HG03103 (cell line): ENCODE measurements at regions not wholly inside any gene's neighbourhood (a gene's known extent, or its start where the extent isn't known, plus 50 kb on each side); places are given as distances from the start of the nearest gene placed in this dataset.
"Not testable (repeated sequence)": the region's sequence is repeated elsewhere in the genome, so short reads cannot be mapped to it uniquely, and the experiment has no call there.

Source experiments
- ATAC-seq: cut with Tn5 transposase; IDR thresholded peaks from one replicate; pipeline ENCODE4 v1.9.1; 2021; ENCODE audit warnings: low read depth; ENCODE audit not compliant: unreplicated experiment

DNA sequence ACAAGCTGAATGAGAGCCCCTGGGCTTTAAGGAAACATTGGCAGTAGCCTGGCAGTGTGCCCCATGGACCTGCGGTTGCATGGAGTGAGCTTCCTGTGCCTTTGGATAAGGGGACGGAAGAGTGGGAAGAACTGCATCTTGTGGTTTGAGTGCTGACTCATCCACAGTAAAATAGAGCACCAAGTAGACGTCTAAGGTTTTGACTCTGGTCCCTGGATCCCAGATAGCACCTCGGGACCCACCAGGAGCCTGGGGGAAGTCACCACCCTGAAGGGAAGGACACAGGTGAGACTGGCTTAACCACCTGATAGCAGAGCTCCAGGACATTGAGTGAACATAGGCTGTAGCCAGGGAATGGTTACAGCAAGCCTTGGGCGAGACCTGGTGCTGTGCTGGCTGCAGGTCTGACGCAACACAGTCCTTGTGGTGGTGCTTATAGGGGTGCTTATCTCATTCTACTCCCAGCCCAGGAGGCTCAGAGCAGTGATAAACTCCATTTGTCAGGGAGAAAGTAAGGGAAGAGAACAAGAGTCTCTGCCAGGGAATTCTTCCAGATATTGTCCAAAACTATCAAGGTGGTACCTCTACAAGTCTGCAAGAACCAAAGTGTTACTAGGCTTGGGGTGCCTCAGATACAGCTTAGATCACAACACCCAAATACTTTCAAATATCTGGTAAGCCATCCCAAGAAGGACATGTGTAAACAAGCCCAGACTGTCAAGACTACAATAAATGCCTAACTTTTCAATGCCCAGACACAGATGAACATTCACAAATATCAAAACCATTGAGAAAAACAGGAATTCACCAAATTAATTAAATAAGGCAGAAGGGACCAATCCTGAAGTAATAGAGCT is 123.6 kb upstream of the TET2 start:
- no peak for ATAC-seq

GRCh38 chr4:105023668-105024055 is 123.0 kb upstream of the TET2 start:
- no peak for ATAC-seq

- ATAC-seq: no peak
These were observed 121.2 kb upstream of the TET2 start for GRCh38 chr4:105025263-105026017.

DNA sequence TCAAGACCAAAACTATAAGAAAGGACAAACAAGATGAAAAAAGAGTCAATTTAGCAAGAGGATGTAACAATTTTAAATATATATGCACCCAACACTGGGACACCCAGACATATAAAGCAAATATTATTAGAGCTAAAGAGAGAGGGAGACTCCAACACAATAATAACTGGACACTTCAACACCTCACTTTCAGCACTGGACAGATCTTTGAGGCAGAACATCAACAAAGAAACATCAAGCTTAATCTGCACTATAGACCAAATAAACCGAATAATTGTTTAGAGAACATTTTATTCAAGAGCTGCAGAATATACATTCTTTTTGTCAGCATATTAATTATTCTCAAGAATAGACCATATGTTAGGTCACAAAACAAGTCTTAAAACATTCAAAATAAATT is 109.7 kb upstream of the TET2 start:
- no peak for ATAC-seq

GRCh38 chr4:105042451-105042850 is 104.2 kb upstream of the TET2 start:
- no peak for ATAC-seq

DNA sequence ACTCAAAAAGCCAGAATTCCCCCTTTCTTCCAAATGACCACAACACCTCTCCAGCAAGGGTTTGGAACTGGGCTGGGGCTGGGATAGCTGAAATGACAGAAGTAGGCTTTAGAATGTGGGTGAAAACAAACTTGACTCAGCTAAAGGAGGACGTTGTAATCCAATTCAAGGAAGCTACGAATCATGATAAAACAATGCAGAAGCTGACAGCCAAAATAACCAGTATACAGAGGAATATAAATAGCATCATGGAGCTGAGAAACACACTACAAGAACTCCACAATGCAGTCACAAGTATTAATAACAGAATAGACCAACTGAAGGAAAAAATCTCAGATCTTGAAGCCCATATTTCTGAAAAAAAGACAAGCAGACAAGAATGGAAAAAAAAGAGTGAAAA is 95.8 kb upstream of the TET2 start:
- ATAC-seq: no peak

GRCh38 chr4:105057370-105058105 is 89.1 kb upstream of the TET2 start:
- no peak for ATAC-seq

DNA sequence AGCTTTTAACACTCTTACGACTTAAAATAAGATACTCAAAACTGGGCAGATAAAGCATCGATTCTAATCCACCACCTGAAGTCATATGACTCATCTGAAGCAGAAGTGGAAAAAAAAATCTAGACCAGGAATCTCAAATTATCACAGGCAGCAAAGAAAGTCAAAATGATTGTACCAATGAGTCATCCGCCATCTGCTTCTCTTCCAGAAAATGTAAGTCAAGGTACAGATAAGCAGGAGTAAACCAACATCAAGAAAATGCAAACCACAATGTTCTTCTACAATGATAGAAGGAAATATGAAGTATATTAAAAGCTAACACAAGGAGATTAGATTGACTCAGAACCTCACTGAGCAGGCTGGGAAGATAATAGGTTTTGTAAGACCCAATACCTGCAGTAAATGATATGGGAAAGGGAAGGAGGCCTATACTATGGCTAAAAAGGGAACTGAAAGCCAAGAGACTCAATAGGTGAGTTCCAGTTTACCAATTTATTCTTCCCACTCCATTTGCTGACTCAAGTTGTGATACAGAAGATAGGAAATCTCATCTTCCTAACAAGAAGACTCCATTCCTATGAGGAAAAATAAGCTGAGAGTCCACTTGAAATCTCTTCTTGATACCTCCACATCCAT is 88.4 kb upstream of the TET2 start:
- no peak for ATAC-seq

DNA sequence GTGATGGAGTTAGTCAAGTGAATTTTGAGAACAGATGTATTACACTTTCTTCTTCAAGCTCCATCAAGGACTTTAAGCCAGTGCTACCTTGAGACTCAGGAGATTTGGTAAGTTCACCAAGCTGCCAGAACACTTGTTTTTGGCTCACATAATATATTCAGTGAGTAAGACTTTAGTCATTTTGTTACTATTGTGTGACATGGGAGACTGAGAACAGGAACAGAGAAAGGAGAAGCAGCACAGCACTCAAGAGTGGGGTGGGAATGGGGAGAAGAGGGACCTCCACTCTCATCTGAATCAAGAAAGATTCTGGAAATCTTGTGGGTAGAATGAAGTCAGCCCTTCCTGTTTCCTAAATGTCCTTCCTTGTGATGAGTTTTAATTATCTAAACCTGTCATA is 87.3 kb upstream of the TET2 start:
- ATAC-seq: peak; percentile 20

GRCh38 chr4:105060628-105061027 is 86.0 kb upstream of the TET2 start:
- ATAC-seq: peak; percentile 85

DNA sequence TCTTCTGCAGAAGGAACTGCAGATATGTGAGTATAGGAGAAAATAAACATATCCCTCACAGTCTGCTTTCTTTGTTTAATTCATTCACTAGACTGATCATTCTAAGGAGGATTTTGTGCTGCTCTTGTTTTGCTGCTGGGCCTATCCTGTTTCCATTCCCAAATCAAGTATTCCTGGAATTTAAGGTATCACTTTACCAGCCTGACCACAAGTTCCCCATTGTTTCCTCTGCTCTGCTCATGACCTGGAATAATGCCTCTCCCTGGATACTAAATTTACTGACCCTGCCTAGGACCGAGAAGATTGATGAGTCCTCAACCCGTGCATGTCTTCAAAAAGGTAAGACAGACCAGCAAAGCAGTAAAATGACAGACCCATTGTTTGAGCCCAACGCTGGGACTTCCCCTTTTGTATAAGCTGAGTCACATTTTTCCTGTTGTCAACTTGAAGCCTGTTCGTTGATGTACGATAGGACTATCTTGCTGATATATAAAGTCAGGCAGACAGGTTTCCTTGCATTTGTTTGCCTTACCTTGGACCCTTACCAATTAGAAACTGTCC is 85.5 kb upstream of the TET2 start:
- ATAC-seq: peak; percentile 31

DNA sequence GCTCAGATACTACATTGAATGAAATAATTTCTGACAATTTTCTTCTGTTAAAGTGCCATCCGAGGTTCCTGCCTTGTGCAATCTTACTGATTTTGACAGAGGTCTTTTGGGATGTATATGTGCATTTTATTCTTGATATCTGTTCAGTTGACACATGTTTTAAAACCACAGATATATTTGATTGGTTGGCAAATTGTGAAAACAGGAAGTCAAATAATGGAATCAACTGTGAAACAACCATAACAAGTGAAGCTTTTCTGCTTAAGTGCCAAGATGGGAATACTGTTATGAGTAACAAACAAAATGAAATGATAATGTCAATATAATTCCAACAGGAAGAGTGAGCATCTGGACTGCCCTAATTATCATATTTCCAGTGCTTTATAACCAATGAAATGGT is 84.9 kb upstream of the TET2 start:
- no peak for ATAC-seq

GRCh38 chr4:105066401-105066800 is 80.3 kb upstream of the TET2 start:
- ATAC-seq: no peak

- no peak for ATAC-seq
These were observed 79.2 kb upstream of the TET2 start for GRCh38 chr4:105067431-105067830.

DNA sequence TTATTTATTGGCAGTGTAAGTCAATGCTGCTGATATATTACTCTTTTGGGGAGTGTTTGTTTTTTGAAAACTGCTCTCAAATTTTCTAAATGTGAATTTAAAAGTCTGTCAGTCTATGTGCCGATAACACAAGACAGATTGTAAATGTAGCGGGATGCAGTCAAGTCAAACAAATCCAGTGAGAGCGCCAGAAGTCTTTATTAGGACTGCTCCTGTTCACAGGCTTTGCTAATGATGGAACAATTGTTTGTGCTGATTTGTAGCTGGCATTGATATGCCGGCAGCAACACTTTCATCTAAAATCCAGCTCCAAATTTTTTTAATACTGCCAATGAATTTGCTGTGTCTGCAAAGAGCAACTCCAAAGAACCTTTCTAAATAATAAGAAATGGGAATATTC is 78.7 kb upstream of the TET2 start:
- ATAC-seq: no peak

DNA sequence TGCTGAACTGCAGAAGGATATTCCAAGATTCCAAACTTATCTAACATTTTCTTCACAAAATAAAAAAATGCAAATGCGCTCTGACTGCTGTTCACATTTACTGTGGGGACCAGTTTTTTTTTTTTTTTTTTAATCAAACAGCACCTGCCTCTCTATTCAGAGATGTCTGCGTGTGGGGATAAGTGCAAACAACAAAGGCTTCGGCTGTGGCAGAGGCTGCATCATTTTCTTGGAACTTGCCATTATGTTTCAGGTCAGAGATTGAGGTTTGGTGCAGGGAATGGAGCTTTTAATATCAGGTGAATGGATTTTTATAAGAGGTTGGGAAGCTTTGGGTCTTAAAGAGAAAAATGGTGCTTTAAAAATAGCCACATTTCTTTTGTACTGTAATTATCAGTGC is 78.2 kb upstream of the TET2 start:
- no peak for ATAC-seq

DNA sequence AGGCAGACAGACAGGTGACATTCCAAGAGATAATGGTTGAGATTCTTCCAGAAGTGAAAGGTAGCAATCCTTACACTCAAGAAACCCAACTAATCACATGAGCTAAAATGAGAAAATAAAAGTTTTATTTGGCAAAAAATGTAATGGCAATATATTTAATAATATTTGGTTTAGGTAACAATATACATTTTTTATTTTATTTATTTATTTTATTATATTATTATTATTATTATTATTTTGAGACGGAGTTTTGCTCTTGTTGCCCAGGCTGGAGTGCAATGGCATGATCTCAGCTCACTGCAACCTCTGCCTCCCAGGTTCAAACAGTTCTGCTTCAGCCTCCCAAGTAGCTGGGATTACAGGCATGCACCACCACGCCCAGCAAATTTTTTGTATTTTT is 74.6 kb upstream of the TET2 start:
- not testable (repeated sequence) for ATAC-seq

- no peak for ATAC-seq
These were observed 72.6 kb upstream of the TET2 start for GRCh38 chr4:105074097-105074496.

DNA sequence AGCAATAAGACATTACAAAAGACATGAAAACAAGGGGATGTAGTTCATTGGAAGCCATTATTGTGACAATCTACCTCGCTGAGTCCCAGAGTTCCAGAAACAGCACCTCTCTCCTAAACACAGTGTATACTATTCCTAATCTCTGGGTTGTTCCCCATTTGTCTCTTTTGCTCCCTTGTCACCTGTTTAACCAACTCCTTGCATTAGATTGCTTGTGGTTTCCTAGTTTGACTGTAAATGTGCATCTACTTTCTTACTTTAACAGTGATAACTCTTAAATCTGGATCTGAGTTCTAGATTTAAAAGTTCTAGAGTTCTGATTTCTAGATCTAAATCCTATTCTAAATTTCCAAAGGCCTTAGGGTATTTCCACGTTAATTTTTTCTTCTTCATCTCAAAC is 71.6 kb upstream of the TET2 start:
- no peak for ATAC-seq

DNA sequence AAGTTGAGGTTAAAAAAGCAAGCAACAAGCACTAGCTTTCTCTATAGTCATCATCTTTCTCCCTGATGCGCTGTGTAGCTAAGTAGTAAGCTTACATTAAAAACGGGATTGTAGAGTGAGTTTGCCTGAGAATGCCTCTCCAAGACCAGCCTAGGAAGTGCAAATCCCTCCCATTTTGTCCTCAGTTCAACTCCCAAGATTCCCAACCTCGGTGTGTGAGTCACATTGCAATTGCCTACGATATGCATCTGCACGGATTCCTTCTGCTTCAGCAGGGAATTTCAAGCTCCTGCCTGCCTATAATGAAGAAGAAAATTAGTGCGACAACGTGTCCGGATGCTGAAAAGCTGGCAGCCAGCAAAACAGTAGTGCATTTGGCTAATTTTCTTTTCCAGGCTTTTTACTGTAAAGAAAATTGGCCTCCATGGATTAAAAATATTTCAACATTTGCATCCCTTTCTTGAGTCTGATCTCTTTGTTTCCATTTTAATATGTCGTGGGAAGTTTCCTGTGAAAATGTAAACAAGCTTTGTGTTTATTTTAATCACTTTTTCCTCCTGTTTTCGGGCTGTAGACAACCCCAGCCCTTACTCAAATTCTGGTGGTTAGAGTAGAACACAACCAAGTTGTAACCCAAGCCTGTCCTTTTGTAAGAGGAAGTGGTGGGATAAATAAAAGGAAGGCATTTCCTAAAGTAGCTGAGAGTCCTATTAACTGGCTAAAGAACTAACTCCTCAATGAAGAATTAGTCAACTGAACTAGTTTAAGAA is 58.4 kb upstream of the TET2 start:
- no peak for ATAC-seq
